ENCODE measurements at regions not wholly inside any gene's neighbourhood (a gene's known extent, or its start where the extent isn't known, plus 50 kb on each side); places are given as distances from the start of the nearest gene placed in this dataset.

GRCh38 chr6:128763599-128764300, 119.2 kb upstream of the LAMA2 start:
- no peak for TF ChIP-seq CTCF (IDR thresholded peaks at IDR 0.05; ENCODE audit: insufficient read depth, low read depth, low read length)
- no peak for TF ChIP-seq EZH2 (IDR thresholded peaks at IDR 0.05; ENCODE audit: insufficient read depth, low read length)
